Stimulated activated CD8-positive, alpha-beta memory T cell treated with anti-CD3 and anti-CD28 coated beads, Interleukin-15, amount 100 ng/mL, for 4 hours (primary cell): ENCODE measurements at regions not wholly inside any gene's neighbourhood (a gene's known extent, or its start where the extent isn't known, plus 50 kb on each side); places are given as distances from the start of the nearest gene placed in this dataset.
"Not testable (repeated sequence)": the region's sequence is repeated elsewhere in the genome, so short reads cannot be mapped to it uniquely, and the experiment has no call there.

ENCODE experiments used
- DNase-seq, 2 donors: peaks; one replicate each; pipeline ENCODE4 v3.0.0-alpha.2; 2020; ENCODE audit warnings: low read depth in 2 of 2

- no peak for DNase-seq
Observed at GRCh38 chr2:2896643-2897042, 481.0 kb downstream of the EIPR1 start.

DNA sequence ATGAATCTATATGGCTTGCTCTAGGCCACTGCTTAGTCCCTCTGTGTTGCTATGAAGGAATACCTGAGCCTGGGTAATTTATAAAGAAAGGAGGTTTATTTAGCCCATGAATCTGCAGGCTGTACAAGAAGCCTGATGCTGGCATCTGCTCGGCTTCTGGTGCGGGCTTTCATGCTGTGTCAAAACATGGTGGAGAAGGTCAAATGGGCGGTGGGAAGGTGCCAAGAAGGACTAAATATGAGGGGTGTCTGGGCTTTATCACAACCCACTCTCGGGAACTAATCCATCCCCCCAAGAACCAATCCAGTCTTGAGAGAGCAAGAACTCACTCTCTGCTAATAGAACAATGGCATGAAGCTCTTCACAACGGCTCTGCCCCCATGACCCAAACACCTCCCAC lies 481.6 kb downstream of the EIPR1 start:
- DNase-seq = no peak

DNA sequence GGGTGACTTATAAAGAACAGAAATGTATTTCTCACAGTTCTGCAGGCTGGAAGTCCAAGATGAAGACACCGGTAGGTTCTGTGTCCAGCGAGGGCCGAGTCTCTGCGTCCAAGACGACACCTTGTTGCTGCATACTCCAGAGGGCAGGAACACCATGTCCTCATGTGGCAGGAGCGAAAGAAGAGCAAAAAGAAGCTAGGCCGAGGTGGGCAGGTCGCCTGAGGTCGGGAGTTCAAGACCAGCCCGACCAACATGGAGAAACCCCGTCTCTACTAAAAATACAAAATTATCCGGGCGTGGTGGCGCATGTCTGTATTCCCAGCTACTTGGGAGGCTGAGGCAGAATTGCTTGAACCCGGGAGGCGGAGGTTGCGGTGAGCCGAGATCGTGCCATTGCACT lies 483.6 kb downstream of the EIPR1 start:
- DNase-seq = not testable (repeated sequence)

GRCh38 chr2:2892892-2893291 lies 484.7 kb downstream of the EIPR1 start:
- no peak for DNase-seq

GRCh38 chr2:2892378-2892777 lies 485.2 kb downstream of the EIPR1 start:
- DNase-seq = no peak

DNA sequence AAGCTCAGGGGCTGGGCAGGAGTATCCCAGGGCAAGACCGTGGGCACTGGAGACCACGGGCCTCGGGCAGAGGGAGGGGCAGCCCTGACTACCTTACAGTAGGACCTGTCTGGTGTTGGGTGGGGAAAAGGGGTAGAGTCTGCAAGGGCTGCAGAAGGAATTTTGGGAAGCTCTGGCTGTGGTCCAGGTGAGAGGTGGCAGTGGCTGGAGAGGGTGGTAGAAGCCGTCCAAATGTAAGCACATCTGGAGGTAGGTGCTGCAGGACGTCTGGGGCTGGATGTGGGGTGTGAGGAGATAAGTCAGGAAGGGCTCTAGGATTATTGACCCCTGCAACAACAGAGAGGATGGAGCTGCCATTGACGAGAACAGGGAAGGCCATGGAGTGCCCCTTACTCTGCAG lies 486.7 kb downstream of the EIPR1 start:
- DNase-seq = no peak

GRCh38 chr2:2890246-2890645 lies 487.4 kb downstream of the EIPR1 start:
- DNase-seq = no peak

DNA sequence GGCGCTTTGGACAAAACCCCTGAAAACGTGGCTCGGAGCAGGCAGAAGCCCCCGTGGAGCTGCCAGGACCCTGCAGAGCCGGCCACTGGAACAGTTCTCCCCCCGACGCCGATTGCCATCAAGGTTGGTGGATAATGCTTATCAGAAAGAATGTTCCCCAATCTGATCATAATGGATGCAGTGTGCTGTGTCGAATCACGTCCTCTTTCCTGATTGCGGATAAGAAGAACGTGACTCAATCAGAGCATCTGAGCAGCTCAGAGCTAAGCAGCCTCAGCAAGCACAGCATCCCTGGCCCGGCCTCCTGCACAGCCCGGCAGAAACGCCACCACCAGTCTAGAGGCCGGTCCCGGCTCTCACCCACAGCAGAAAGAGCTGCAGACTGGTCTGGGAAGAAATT lies 488.0 kb downstream of the EIPR1 start:
- DNase-seq = no peak

DNA sequence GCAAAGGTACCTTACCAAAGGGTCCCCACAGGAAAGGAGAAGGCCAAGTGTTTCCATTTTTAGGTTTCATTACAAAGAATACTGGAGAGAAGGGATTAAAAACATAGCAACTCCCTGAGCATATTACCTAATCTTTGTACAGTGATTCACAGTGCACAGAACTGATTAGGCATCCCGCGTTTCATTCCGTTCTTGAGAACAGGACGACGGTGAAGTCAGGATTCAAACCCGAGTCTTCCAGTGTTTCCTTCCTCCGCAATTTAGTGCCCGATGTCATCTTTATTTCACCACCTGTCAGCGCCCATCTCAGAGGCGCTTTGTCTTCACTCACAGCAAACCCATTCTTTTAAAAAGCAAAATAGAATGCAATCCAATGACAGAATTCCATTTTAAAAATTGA lies 488.5 kb downstream of the EIPR1 start:
- no peak for DNase-seq

DNA sequence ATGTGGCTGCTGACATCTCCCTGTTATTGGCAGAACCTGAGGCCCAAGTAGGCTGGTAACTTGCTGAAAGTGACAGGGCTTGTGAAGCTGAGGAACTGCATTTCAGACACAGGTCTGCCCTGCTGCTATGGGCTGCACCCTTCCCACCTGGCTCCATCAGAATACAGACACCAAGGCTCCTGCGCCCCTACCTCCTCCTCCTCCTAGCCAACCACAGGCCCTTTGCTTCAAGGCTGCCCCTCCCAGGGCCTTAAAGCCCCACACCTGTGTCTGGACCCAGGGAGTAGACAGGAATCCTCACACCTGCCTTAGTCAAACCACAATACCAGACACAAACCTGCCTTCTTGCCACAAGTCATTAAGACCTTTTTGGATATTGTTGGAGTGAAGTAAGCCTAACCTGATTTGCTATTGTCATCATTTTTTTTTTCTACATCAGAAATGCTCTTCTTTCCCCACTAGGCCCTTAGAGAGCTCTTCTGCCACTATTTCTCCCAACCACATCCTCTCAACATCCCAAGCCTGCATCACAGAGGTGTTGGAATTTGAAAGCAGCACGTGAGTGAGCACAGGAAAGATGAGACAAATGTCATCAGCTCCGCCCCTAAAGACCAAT lies 489.7 kb downstream of the EIPR1 start:
- DNase-seq = no peak

DNA sequence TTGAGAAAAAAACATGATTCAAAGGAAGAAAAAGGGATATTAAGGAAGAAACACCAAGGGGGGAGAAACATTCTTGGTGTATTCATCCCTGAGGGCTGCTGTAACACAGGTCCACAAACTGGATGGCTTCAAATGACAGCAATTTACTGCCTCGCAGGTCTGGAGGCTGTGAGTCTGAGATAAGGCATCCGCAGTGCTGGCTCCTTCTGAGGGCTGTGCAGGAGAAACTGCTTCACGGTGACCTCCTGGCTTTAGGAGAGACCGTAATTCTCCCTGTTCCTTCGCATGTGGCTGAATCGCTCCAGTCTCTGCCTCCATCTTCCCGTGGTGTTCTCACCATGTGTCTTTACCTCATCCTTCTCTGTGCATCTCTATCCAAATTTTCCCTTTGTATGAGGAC lies 490.7 kb downstream of the EIPR1 start:
- DNase-seq = no peak

DNA sequence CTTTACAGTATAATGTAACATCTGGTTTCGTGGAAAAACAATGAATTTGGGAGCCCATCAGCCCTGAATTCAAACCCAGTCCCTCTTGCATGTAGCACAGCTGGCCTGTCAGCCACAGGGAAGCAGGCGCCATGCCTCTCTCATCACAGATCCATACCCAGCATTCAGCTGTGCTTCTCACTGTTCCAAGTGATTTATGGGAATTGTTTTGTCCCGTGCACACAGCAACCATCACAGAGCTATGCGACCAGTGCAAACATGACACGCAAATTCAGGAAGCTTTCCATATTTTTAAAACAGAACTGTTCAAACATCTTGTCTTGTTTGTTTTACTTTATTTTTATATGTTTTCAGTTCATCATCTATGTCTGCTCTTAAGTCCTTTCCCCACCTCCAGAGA lies 496.1 kb downstream of the EIPR1 start:
- DNase-seq = no peak

DNA sequence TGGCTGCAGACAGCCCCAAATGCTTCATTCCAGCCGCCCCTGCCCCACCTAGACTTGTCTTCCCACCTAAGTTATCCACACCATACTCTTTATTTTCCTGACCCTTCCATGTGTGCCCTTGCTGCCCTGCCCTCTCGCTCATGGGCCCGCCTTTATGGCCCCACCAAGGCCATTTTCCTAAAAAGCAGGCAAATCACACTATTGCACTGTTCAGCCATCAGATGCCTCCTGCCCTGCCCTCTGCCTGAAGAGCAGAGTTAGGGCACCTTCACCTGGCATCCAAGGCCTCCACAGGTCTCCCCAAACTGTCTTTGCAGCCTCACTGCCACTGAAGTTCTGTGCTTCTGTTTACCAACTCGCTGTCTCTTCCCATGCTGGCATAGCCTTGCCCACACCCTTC lies 496.7 kb downstream of the EIPR1 start:
- no peak for DNase-seq

GRCh38 chr2:2879781-2880180 lies 497.8 kb downstream of the EIPR1 start:
- no peak for DNase-seq

DNA sequence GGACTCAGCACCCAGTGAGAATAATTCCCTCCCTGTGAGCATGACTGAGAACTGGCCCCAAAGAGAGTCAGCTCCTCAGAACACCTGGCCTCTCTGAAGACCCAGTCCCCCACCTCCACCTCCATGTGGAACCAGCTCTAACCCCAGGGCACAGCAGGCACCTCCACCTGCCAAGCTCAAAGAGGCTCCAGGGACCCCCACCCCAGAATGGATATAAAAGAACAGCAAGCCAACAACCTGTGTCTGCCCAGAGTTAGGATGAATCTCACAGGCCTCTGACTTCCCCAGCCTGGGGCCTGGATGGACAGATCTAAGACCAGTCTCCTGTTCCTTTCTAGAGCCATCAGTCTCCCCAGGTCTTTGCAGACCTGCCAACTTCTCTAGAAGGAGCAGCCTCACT lies 498.5 kb downstream of the EIPR1 start:
- no peak for DNase-seq

DNA sequence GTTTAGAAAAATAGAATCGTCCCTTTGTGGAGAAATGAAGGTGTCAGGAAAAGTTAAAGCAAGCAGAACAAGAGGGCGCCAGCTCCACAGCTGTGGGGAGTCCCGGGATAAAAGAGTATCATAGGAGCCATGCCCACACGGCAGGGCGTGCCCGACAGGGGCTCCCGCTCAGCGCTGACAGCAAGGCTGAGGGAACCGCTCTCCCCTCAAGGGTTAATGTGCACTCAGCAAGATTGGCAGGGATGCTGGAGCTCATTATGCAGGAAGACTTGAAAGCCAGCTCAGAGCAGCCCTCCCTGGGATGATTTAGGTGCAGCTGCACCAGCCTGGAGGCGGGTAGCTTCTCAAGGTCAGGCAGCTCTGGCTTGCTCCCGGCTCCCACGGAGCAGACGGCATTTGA lies 500.2 kb downstream of the EIPR1 start:
- no peak for DNase-seq

DNA sequence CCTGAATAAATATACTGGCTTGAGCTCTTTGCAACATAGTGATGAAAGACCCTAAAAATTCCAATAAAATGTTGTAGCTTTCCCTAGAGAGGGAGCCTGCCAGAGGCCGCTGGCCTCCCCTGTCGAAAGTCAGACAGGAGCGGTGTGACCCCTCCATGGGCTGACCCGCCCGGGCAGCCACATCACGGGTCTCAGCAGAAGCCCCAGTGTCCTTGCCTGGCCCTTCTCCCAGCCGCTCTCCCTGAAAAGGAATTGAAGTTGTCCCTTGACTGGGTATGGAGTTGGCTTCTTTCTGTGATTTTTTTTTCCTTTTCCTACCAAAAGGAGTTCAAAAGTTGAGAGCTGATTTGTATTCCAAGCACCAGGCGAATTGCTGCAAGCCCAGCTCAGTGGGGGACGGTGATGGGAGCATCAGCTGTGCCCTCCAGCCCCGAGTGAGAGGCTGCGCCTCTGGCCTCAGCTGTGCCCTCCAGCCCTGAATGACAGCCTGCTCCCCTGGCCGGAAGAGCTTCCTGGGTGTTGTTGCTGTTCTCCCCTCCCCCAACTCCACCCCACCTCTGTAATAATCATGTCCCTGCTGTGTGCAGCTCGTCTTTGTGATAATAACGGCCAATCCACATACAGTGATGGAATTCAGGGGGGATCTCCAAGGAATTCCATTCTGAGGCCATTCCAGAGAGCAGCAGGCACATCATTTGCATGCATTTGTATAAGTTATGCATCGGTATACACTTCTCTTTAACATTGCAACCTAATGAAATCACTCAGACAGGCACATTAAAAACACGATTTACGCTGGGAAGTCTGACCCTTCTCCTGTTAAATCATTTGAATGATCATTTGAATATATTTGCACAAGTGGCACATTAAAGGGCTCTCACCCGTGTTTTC lies 501.0 kb downstream of the EIPR1 start:
- no peak for DNase-seq

DNA sequence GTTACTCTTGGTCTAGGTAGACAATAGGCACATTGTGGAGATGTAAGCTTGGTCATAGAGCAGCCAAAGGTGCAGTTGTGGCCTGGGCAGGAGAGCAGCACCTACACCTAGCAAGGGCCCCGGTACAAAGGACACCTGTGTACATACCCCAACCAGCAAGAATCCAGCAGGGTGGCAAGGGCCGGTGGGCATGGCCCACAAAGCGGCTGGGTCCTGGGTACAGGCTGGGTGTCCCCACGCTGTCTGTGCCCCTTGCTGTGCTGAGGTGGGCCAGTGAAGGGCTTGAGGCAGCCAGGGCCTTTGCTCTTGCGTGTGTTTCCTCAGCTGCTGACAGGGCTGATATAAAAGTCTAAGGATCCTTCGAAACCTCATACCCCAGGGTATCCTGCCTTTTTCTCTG lies 501.8 kb downstream of the EIPR1 start:
- DNase-seq = no peak

GRCh38 chr2:2875296-2875695 lies 502.3 kb downstream of the EIPR1 start:
- DNase-seq = no peak

DNA sequence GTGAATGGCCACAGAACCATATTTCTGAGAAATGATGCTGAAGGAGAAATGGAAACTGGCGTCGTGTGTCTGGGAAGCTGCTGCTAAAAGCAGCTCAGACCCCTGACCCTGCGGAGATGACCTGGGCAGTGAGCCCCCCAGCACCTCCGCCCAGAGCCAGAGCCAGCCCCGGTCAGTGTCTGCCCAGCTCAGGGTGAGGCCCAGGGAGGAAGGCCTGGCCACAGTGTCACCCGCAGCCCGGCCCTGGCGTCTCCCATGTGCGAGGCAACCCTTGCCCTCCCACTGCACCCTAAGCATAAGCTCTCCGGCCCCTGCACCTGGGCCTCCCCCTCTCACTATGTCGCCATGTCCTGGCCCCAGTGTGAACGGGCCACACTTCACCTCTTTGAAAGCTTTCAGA lies 502.8 kb downstream of the EIPR1 start:
- DNase-seq = no peak

DNA sequence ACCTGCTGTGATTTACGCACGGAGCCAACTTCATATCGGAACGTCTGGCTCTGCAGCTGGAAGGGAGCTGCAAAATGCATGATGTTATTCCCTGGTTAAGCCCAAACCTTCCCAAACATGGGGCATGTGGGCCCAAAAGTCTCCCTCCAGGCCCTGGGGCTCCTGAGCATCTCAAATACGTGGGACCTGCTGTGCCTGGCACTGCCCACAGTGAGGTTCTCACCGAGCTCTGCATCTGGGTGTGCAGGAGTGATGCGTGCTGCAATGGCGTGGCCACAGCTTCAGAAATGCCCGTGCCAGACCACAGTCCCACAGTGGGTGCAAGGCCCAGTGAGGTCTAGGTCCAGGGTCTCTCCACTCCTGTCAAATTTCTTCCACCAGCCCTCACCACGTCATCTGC lies 503.3 kb downstream of the EIPR1 start:
- DNase-seq = no peak

GRCh38 chr2:2873450-2873811 lies 504.2 kb downstream of the EIPR1 start:
- no peak for DNase-seq

GRCh38 chr2:2872713-2873449 lies 504.7 kb downstream of the EIPR1 start:
- no peak for DNase-seq
